ENCODE measurements at regions not wholly inside any gene's neighbourhood (a gene's known extent, or its start where the extent isn't known, plus 50 kb on each side); places are given as distances from the start of the nearest gene placed in this dataset.
"Not testable (repeated sequence)": the region's sequence is repeated elsewhere in the genome, so short reads cannot be mapped to it uniquely, and the experiment has no call there.

DNA sequence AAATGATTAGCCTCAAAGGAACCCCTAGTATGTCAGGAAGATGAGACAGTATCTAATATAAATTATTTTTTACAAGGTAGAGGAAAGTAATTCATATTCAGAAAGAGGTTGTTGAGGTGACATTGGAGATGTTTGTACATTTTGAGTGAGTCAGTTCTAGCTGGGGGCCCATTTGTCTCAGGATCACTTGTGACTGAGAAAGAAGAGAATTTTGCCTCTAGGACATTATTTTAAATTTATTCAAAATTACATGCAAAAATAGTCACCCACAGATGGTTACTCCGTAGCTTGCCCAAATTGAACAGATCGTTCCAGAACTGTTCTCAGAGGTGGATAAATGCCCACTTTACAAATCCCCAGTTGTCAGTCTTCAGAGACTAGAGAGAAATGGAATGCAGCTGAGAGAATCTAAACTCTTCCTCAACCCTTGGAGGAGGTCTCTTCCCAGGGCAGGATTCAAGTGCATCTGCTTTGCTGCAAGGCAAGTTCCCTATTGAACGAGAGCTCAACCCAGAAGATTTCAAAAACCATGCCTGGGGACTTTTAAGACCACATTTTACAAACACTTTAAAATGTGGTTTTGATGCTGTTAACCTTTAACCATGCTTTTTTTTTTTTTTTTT, 987.8 kb upstream of the ADAMTS5 start:
- H3K9me3 ChIP-seq = no peaks in the 10 kb centered on the region
- no peak for DNase-seq (ENCODE audit: low spot score)
- H3K36me3 ChIP-seq = no peaks in the 10 kb centered on the region
- TF ChIP-seq CTCF (IDR thresholded peaks at IDR 0.05) = no peak
- H3K4me1 ChIP-seq = no peaks in the 10 kb centered on the region
- H3K27ac ChIP-seq = no peak overlapping the region
- no peak overlapping the region for H3K4me3 ChIP-seq
- H3K27me3 ChIP-seq = no peaks in the 10 kb centered on the region

DNA sequence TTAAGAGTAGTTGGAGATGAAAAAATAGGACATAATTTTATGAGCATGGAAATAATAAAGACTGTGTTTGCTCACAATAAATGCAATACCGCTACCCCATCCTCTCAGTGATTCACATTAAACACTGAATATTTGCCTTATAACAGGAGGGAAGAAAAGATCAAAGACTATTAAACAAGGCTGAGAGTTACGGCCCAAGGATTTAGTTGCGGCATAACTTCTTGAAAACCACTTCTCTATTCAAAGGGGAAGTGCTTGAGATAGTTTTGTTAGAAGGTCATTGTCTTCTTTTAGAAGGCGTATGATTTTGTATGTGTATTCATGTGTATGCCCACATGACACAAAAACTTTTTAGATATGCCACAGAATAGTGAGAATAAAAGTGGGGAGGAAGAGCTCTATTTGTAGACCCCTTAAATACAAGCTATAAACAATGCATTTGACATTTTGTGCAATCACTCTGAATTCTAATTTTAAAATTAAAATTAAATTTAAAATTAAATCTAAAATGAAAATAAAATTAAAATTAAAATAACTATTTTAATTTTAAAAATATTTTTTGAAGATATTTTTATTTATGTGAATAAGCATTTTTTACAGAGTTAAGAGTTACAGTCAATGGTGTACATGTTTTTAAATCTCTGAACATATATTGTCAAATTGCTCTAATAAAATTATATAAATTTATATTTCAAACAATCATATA, 986.6 kb upstream of the ADAMTS5 start:
- H3K36me3 ChIP-seq = no peaks in the 10 kb centered on the region
- no peak for TF ChIP-seq CTCF (IDR thresholded peaks at IDR 0.05)
- H3K4me1 ChIP-seq = no peaks in the 10 kb centered on the region
- H3K27me3 ChIP-seq = no peaks in the 10 kb centered on the region
- H3K4me3 ChIP-seq = no peak overlapping the region
- DNase-seq (ENCODE audit: low spot score) = no peak
- no peak overlapping the region for H3K27ac ChIP-seq
- no peaks in the 10 kb centered on the region for H3K9me3 ChIP-seq

GRCh38 chr21:27949093-27949492, 982.2 kb upstream of the ADAMTS5 start:
- not testable (repeated sequence) for H3K9me3 ChIP-seq; DNase-seq (ENCODE audit: low spot score); H3K27me3 ChIP-seq; H3K27ac ChIP-seq; H3K36me3 ChIP-seq; H3K4me1 ChIP-seq; H3K4me3 ChIP-seq

DNA sequence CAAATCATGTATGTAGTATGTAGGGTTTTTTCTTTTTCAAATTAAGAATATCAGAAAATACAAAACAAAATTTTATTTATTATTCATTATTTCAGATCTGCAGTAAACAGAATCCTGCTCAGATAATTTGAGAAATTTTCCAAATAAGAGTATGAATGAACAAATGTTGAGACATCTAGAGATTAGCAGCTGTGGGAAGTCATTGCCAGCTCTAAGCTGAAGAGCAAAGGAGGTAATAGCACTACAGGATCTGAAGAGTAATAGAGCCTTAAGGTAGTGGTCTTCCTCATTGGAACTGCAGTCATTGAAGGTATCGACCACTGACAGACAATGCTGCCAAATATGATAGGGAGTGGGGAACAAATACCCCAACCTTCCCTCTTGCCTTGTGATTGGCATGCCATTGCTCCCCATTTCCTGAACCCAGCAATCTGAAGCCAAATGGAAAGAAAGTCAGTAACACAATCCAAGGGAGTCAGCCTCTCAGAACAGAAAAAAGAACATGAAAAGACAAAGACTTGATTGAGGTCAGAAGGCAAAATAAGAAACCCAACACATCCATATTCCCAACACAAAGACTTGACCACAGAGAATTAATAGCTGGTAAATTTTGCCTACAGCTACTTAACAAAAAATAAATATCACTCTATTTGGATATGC, 963.4 kb upstream of the ADAMTS5 start:
- H3K27me3 ChIP-seq; H3K9me3 ChIP-seq; H3K27ac ChIP-seq; H3K4me3 ChIP-seq; DNase-seq (ENCODE audit: low spot score); H3K36me3 ChIP-seq; H3K4me1 ChIP-seq: not testable (repeated sequence)

GRCh38 chr21:27929179-27929578, 962.3 kb upstream of the ADAMTS5 start:
- not testable (repeated sequence) for H3K9me3 ChIP-seq; H3K36me3 ChIP-seq; H3K4me3 ChIP-seq; DNase-seq (ENCODE audit: low spot score); H3K27ac ChIP-seq; H3K4me1 ChIP-seq; H3K27me3 ChIP-seq

DNA sequence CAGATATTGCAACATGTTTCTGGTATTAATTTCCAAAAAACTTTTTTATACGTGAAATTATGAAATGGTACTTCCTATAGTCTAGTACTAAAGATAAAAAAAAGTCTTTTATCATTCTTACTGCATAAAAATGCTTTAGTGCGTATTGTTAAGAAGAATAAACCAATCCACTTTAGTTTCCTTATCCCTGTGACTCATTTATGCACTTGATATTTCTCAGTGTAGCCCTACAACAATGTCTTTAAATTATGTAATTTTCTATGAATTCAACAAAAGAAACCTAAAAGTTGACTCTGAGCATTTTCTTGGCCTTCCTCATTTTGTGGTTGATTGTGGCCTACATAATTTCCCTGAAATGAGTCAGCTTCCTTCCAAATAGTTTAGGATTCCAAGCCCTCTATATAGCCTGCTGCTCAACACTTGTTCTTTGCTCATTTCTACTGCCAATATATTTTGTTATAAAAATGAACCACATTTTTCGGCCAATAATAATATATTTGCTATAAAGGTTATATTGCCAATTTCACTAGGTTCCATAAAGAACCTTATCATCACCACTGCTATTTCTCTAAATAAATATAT, 961.7 kb upstream of the ADAMTS5 start:
- not testable (repeated sequence) for H3K9me3 ChIP-seq; H3K36me3 ChIP-seq; H3K27me3 ChIP-seq; H3K27ac ChIP-seq; H3K4me1 ChIP-seq; H3K4me3 ChIP-seq; DNase-seq (ENCODE audit: low spot score)

GRCh38 chr21:27921421-27921820, 954.5 kb upstream of the ADAMTS5 start:
- not testable (repeated sequence) for DNase-seq (ENCODE audit: low spot score); H3K27me3 ChIP-seq; H3K27ac ChIP-seq; H3K9me3 ChIP-seq; H3K4me1 ChIP-seq; H3K4me3 ChIP-seq; H3K36me3 ChIP-seq

- H3K9me3 ChIP-seq; H3K4me3 ChIP-seq; H3K27ac ChIP-seq; H3K27me3 ChIP-seq; H3K4me1 ChIP-seq; H3K36me3 ChIP-seq; DNase-seq (ENCODE audit: low spot score): not testable (repeated sequence)
Observed at GRCh38 chr21:27917966-27918365, 951.1 kb upstream of the ADAMTS5 start.

DNA sequence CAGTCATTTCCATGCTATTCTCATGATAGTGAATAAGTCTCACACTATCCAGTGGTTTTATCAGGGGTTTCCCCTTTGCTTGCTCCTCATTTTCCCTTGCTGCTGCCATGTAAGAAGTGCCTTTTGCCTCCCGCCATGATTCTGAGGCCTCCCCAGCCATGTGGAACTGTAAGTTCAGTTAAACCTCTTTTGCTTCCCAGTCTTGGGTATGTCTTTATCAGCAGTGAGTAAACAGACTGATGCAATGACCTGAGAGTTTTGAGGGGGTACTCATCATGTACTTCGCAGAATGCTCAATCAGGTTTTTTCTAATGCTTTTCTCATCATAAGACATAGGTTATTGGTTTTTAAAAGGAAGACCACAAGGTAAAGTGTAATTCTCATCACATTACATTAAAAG, 949.4 kb upstream of the ADAMTS5 start:
- H3K9me3 ChIP-seq; DNase-seq (ENCODE audit: low spot score); H3K36me3 ChIP-seq; H3K4me1 ChIP-seq; H3K27ac ChIP-seq; H3K27me3 ChIP-seq; H3K4me3 ChIP-seq: not testable (repeated sequence)

DNA sequence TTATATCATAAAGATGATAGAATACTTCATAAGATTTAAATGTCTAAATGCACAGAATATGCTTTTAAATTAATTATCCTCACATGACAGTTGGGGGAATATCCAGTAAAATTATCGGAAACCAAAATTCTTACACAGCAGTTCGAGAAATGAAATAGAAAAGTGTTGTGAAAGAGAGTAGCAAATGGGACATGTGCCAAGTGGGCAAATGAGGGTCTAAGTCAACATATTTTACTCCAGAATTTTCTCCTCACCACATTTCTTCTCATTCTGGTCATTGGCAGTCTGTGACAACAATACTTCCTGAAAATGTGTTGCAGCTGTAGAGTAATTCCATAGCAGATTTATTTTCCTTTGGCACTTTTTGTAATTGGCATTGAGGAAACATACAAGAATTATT, 945.2 kb upstream of the ADAMTS5 start:
- H3K36me3 ChIP-seq; H3K9me3 ChIP-seq; DNase-seq (ENCODE audit: low spot score): not testable (repeated sequence)

DNA sequence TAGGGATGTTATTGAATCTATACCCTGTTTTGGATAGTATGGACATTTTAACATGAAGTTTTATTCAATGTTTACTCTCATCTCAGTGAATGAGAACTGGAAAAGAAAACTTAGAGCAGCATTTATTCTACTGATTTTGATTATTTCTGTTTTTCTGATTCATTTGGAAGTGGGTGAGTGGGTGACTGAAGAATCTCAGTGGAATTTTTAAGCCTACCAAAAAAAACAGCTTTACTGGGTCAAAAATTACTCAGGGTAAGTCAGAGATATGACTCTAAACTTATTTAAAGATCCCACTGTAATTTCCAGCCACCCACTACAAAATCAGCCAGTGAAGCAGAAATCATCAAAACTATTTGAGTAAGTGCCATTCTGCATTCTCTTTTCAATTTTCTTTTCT, 942.6 kb upstream of the ADAMTS5 start:
- H3K4me3 ChIP-seq; H3K9me3 ChIP-seq; DNase-seq (ENCODE audit: low spot score); H3K27ac ChIP-seq; H3K36me3 ChIP-seq; H3K4me1 ChIP-seq; H3K27me3 ChIP-seq: not testable (repeated sequence)

More for the DNA sequence above, 945.2 kb upstream of the ADAMTS5 start:
- H3K27ac ChIP-seq, H3K27me3 ChIP-seq, H3K4me1 ChIP-seq, H3K4me3 ChIP-seq: not testable (repeated sequence)

- not testable (repeated sequence) for H3K9me3 ChIP-seq; H3K4me1 ChIP-seq; DNase-seq (ENCODE audit: low spot score); H3K36me3 ChIP-seq; H3K27me3 ChIP-seq; H3K27ac ChIP-seq; H3K4me3 ChIP-seq
Observed at GRCh38 chr21:27908816-27909215, 941.9 kb upstream of the ADAMTS5 start.

GRCh38 chr21:27902904-27903303, 936.0 kb upstream of the ADAMTS5 start:
- not testable (repeated sequence) for H3K27me3 ChIP-seq; DNase-seq (ENCODE audit: low spot score); H3K27ac ChIP-seq; H3K4me1 ChIP-seq; H3K9me3 ChIP-seq; H3K4me3 ChIP-seq; H3K36me3 ChIP-seq
